ENCODE measurements at regions not wholly inside any gene's neighbourhood (a gene's known extent, or its start where the extent isn't known, plus 50 kb on each side); places are given as distances from the start of the nearest gene placed in this dataset.

- Histone ChIP-seq H3K4me2 (ENCODE audit: low read length) (peak overlapping the region; percentile 73), H3K9me3 (ENCODE audit: control insufficient read depth in 1 of 2, insufficient read depth in 1 of 2, low read depth in 1 of 2, low read length in 2 of 2) (no peaks in the 10 kb centered on the region), H3K27ac (ENCODE audit: low read depth, low read length) (peak overlapping the region; percentile 76), H3K4me1 (ENCODE audit: control insufficient read depth in 1 of 2, insufficient read depth in 2 of 2, low read length in 2 of 2) (peaks cover 65 to 97% of the 10 kb centered on the region in 2 experiments), H3K27me3 (ENCODE audit: insufficient read depth, low read length) (no peaks in the 10 kb centered on the region), H3K9ac (ENCODE audit: low read length) (peak overlapping the region; percentile 42), H3K9me2 (ENCODE audit: insufficient read depth) (no peaks in the 10 kb centered on the region), H3K36me3 (ENCODE audit: control insufficient read depth in 1 of 2, insufficient read depth in 2 of 2, low read length in 2 of 2) (no peaks in the 10 kb centered on the region), H4K20me1 (ENCODE audit: insufficient read depth) (no peaks in the 10 kb centered on the region), H3K4me3 (replicated peaks in 1 of 2; ENCODE audit: low read depth in 1 of 2, low read length in 2 of 2) (peak overlapping the region in 1 of 2 experiments; percentile 12; a peak in 1 of 4 replicates), H3K79me2 (ENCODE audit: insufficient read depth, low read length) (no peaks in the 10 kb centered on the region), H2AFZ (ENCODE audit: low read depth, low read length, poor library complexity, severe bottlenecking) (no peak overlapping the region)
- BruUV-seq (replicated peaks) = TSS peak; percentile 21
- RAD21 ChIA-PET (ENCODE audit: low non-redundant PET in 1 of 2, low total read pairs in 2 of 2, uncharacterized antibody in 2 of 2, unreplicated experiment in 2 of 2) = no interaction called here
- no peak for ATAC-seq
- intact Hi-C loops (cut with micrococcal nuclease) = no loop called here
- no peak for DNase-seq (ENCODE audit: low read depth, low spot score)
- no peak for TF ChIP-seq ATF3 (IDR thresholded peaks at IDR 0.05)
- no peak for TF ChIP-seq JUND (IDR thresholded peaks at IDR 0.05)
- TF ChIP-seq SIN3A (IDR thresholded peaks at IDR 0.05; ENCODE audit: low read depth) = no peak
- TF ChIP-seq FOSL1 (IDR thresholded peaks at IDR 0.05; ENCODE audit: low read depth) = no peak
- TF ChIP-seq ZFX (IDR thresholded peaks at IDR 0.05) = no peak
- no peak for TF ChIP-seq EZH2 (IDR thresholded peaks at IDR 0.05)
- no peak for TF ChIP-seq SP1 (IDR thresholded peaks at IDR 0.05; ENCODE audit: low read depth)
- no peak for TF ChIP-seq TCF7L2 (IDR thresholded peaks at IDR 0.05; ENCODE audit: borderline replicate concordance, extremely low read depth, insufficient read depth, insufficient read length)
- no peak for TF ChIP-seq CTCF (IDR thresholded peaks at IDR 0.05 in 2 of 3, conservative IDR thresholded peaks at IDR 0.05 in 1 of 3; ENCODE audit: borderline replicate concordance in 1 of 3, insufficient read depth in 1 of 3, low read depth in 2 of 3, low read length in 2 of 3)
- TF ChIP-seq EGR1 (IDR thresholded peaks at IDR 0.05; ENCODE audit: low read depth) = no peak
- no peak for TF ChIP-seq POLR2A (IDR thresholded peaks at IDR 0.05; ENCODE audit: borderline replicate concordance, extremely low read depth, insufficient read depth, insufficient read length)
- no peak for TF ChIP-seq RAD21 (IDR thresholded peaks at IDR 0.05; ENCODE audit: low read depth)
- TF ChIP-seq CBX3 (IDR thresholded peaks at IDR 0.05; ENCODE audit: low read depth) = no peak
- POLR2A ChIA-PET = interaction anchor here (0.6 to 1.4 kb wide), 4 partner anchors 17 to 212 kb away, joined by 3 read pairs; no protein-coding TSS in a partner anchor
- CTCF ChIA-PET = interaction anchor here (1.4 to 3.5 kb wide), 3 partner anchors 76 to 213 kb away, joined by 4 to 22 read pairs (median 5); no protein-coding TSS in a partner anchor
Measured at GRCh38 chr2:172248381-172248780, 145.7 kb upstream of the DLX2 start.

All from HCT116 (cell line).